GM19035 (cell line): ENCODE measurements at regions not wholly inside any gene's neighbourhood (a gene's known extent, or its start where the extent isn't known, plus 50 kb on each side); places are given as distances from the start of the nearest gene placed in this dataset.

Source experiments
- ATAC-seq: cut with Tn5 transposase; IDR thresholded peaks from one replicate; pipeline ENCODE4 v1.9.1; 2021; ENCODE audit not compliant: unreplicated experiment

DNA sequence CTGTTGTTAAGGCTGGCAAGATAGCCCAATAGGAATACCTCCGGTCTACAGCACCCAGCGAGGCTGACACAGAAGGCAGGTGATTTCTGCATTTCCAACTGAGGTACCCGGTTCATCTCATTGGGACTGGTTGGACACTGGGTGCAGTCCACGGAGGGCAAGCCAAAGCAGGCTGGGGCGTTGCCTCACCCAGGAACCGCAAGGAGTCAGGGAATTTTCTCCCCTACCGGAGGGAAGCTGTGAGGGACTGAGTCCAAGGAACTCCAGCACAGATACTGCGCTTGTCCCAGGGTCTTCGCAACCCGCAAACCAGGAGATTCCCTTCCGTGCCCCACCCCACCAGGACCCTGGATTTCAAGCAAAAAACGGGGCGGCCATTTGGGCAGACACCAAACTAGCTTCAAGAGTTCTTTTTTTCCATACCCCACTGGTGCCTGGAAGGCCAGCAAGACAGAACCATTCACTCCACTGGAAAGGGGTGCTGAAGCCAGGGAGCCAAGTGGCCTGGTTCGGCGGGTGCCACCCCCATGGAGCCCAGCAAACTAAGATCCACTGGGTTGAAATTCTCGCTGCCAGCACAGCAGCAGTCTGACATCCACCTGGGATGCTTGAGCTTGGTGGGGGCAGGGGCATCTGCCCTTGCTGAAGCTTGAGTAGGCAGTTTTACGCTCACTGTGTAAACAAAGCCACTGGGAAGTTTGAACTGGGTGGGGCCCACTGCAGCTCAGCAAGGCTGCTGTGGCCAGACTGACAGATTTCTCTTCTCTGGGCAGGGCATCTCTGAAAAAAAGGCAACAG is 647.2 kb downstream of the BNC2 start:
- ATAC-seq: no peak

- ATAC-seq: no peak
Measured at GRCh38 chr9:16230731-16231130, 639.7 kb downstream of the BNC2 start.

DNA sequence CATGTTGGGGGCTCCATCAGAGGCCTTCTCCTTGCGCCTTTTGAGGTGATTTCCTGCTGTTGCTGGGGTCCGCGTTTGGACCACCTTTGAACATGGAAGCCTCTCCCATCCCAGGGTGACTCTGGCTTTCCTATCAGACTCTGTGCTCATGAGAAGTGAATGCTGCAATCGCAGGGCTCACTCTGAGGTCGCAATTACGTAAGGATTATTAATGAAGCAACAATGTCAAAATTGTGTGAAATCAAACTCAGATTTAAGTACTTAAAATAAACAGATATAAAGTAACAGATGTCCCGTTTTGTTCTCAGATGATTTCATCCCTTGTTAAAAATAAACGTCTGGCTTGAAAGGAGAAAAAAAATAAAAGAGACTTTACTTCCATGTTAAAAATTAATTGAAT is 634.2 kb downstream of the BNC2 start:
- no peak for ATAC-seq

- ATAC-seq: no peak
Measured at GRCh38 chr9:16236882-16237281, 633.6 kb downstream of the BNC2 start.

- no peak for ATAC-seq
Measured at GRCh38 chr9:16238623-16239138, 631.8 kb downstream of the BNC2 start.

GRCh38 chr9:16241231-16241630 is 629.2 kb downstream of the BNC2 start:
- ATAC-seq: no peak

- ATAC-seq: no peak
Measured at GRCh38 chr9:16243798-16244197, 626.7 kb downstream of the BNC2 start.

DNA sequence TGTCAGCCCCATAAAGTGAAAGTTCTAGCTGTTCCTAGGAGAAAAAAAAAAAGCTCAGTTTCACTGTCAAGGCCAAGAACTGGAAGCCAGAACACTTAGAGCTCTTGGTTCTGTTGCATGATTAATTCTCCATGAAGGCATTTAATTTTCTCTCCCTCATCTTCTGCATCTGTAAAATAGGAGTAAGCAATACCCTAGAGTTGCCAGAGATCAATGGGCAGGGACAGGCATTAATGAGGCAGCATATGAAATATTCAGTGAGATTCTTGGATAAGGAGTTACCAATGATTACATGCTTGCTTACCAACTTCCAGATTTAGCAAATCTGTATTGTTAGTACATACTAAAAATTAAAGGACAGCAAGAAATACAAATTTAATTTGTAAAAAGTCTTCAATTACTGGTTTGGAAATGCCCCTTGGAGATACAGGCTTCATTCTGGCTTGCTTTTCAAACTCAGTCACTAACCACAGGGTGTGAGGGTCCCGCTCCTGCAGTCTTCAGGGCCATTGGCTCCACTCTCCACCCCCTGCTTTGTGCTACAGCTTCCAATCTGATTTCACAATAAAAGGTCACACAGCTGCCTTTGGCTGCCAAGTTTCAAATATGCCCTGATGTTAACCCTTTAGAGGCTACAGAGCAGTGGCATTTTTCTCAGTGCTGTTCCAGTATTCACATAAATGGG is 624.6 kb downstream of the BNC2 start:
- no peak for ATAC-seq

GRCh38 chr9:16246785-16247184 is 623.7 kb downstream of the BNC2 start:
- no peak for ATAC-seq

DNA sequence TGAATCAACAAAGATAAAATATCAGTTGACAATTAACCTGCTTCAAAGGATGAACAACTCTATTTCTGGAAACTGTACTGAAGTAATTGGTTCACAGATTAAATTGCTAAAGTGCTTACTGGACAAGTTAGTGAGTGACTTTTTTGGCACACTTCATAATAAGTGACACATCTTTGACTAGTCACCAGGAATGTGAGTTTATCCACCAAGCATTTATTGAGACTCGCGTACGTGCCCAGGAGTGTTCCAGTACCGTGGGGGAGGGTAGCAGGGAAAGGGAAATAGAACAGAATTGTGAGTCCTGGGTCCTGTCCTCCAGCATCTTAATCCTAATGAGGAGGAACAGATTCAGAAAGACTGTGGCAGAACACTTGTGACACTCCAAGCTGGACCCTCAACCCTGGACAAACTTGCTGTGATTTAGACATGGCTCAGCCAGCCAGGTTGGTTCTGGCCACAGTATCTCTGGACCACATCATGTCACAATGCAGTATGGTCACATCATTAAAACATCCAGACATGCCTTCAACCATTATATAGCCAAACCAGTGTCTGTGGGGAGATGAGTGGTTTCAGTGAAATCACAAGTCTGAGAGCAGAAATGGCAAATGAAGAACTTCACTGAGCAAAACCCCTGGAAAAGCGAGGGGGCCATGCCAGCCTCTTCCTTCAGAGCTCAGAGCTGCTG is 623.1 kb downstream of the BNC2 start:
- no peak for ATAC-seq

DNA sequence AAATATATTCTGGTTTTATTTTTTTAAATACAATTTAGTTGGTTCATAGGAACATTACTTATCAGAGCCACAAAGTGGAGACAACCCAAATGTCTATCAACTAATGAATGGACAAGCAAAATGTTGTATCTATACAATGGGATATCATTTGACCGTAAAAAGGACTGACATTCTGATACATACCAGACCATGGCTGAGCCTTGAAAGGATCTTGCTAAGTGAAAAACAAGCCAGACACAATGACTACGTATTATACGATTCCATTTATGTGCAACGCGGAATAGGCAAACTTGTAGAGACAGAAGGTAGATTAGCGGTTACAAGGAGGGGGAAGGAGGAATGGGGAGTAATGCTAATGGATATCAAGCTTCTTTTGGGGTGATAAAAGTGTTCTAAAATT is 621.6 kb downstream of the BNC2 start:
- no peak for ATAC-seq

DNA sequence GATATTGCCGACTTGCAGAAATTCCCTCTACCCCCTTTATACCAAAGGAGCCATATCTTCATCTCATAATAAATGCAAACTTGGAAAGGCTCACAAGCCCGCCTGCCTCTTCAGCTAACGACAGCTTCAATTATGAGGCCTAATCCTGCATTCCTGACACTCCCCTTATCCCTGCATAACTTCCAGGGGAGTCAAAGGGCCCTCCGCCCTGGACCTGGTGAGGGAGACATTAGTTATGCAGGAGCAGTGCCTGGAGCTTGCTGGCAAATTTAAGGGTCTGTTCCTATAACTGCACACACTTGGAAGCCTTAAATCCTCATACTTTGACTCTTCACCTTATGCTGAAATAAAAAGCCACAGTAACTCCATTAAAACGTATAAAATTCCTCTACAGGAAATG is 617.9 kb downstream of the BNC2 start:
- no peak for ATAC-seq

GRCh38 chr9:16254674-16255073 is 615.8 kb downstream of the BNC2 start:
- no peak for ATAC-seq

DNA sequence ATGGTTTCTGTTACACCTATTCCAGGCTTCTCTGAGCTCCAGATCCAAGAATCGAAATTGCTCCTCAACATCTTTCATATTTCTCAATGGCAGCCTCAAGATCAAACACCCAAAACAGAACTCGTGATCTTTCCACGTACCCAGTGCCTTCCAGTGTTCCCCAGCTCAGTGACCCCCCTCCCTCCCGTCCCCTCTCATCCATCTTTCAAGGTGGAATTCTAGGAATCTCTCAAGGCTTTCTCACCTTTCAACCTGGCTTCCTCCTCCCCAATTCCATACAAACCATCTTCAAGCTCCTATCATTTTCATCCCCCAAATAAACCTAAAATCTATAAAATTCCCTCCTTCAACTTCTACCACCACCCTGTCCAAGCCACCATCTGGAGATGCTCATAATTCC is 615.3 kb downstream of the BNC2 start:
- no peak for ATAC-seq

- ATAC-seq: no peak
Measured at GRCh38 chr9:16257604-16258003, 612.9 kb downstream of the BNC2 start.

DNA sequence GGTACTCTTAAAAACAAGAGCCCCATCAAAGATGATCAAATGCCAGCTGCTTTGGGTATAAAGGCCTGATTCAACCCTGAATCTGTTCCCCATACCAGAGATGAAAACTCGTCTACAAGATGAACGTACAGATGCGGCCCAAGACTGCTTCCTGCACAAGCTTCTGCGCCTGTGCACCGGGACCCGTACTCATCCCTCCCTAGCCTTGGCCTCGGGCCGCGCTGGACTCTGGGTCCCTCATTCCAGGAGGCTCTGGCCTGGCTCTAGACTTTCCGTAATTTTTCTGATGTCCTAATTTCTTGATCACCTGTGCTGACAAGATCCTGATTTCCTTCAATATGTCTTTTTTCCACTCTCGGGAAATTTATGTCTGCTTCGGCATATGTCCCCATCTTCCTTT is 612.3 kb downstream of the BNC2 start:
- ATAC-seq: no peak

GRCh38 chr9:16258708-16259107 is 611.8 kb downstream of the BNC2 start:
- ATAC-seq: no peak

- no peak for ATAC-seq
Measured at GRCh38 chr9:16262477-16263261, 607.8 kb downstream of the BNC2 start.

DNA sequence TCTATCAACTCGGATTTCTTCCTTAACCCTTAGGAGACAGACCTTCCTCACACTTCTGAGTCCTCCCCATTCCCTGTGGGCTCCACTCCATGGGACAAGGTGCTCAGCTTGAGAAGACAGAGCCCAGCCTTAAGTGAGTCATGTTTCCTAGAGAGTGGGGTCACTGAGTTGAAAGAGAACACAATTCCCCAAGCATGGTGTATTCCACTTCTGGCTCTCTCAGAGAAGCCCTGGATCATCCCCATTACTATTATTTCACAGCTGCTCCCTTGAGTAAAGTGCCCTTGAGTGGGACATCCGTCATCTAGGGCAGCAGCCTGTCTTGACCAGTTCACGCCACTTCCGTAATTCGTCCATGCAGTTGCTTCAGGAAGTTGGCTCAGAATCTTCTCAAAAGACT is 604.8 kb downstream of the BNC2 start:
- no peak for ATAC-seq

- no peak for ATAC-seq
Measured at GRCh38 chr9:16266648-16267276, 603.7 kb downstream of the BNC2 start.
